VCaP (cell line): ENCODE measurements at regions not wholly inside any gene's neighbourhood (a gene's known extent, or its start where the extent isn't known, plus 50 kb on each side); places are given as distances from the start of the nearest gene placed in this dataset.
A peak's percentile ranks its signal among the peaks of the same experiment; 100 is the strongest.
"Not testable (repeated sequence)": the region's sequence is repeated elsewhere in the genome, so short reads cannot be mapped to it uniquely, and the experiment has no call there.

Experiments
- H3K27ac ChIP-seq: fragments of 450-650 bp; 2 replicates; pipeline ENCODE4 v1.5.1; 2017
- TF ChIP-seq, protein P1 (sequence below): fragments of 450-650 bp; conservative IDR thresholded peaks from 2 replicates; pipeline ENCODE4 v1.5.1; 2017; ENCODE audit warnings: mild to moderate bottlenecking, moderate library complexity

GRCh38 chr14:25349269-25349668 is 299.3 kb upstream of the STXBP6 start:
- TF ChIP-seq, protein P1, sequence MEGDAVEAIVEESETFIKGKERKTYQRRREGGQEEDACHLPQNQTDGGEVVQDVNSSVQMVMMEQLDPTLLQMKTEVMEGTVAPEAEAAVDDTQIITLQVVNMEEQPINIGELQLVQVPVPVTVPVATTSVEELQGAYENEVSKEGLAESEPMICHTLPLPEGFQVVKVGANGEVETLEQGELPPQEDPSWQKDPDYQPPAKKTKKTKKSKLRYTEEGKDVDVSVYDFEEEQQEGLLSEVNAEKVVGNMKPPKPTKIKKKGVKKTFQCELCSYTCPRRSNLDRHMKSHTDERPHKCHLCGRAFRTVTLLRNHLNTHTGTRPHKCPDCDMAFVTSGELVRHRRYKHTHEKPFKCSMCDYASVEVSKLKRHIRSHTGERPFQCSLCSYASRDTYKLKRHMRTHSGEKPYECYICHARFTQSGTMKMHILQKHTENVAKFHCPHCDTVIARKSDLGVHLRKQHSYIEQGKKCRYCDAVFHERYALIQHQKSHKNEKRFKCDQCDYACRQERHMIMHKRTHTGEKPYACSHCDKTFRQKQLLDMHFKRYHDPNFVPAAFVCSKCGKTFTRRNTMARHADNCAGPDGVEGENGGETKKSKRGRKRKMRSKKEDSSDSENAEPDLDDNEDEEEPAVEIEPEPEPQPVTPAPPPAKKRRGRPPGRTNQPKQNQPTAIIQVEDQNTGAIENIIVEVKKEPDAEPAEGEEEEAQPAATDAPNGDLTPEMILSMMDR = no peak
- no peak overlapping the region for H3K27ac ChIP-seq

DNA sequence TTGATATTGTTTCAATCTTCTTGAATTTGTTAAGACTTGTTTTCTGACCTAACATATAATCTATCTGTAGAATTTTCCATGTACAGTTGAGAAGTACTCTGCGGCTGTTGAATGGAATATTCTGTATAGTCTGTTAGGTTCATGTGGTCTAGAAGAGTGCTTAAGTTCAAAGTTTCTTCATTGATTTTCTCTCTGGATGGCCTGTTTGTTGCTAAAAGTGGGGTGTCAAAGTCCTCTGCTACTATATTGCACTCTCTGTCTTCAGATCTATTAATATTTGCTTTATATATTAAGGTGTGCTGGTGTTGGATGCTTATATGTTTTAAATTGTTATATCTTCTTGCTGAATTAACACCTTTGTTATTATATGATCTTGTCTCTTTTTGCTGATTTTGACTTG is 290.9 kb upstream of the STXBP6 start:
- TF ChIP-seq, protein P1 = no peak
- H3K27ac ChIP-seq = no peak overlapping the region

GRCh38 chr14:25322784-25323183 is 272.8 kb upstream of the STXBP6 start:
- TF ChIP-seq, protein P1 = no peak
- no peak overlapping the region for H3K27ac ChIP-seq

- H3K27ac ChIP-seq = not testable (repeated sequence)
These were observed 266.1 kb upstream of the STXBP6 start for GRCh38 chr14:25316007-25316406.

DNA sequence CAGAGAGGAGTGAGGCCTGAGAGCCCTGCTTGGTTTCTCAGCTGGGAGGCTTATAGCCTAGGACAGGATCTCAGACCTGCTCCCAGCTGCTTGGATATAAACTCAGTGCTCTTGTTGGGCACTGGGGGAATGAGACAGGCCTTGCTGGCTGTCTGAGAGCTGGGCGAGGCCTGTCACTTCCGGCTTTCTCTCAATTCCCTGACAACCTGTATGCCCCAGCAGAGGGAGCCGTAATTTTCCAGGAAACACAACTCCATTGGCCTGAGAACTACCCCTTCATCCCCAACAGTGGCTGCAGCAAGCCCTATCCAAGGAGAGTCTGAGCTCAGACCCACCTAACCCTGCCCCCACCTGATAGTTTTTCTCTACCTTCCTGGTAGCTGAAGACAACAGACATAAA is 258.3 kb upstream of the STXBP6 start:
- TF ChIP-seq, protein P1 = peak; percentile 53
- no peak overlapping the region for H3K27ac ChIP-seq

DNA sequence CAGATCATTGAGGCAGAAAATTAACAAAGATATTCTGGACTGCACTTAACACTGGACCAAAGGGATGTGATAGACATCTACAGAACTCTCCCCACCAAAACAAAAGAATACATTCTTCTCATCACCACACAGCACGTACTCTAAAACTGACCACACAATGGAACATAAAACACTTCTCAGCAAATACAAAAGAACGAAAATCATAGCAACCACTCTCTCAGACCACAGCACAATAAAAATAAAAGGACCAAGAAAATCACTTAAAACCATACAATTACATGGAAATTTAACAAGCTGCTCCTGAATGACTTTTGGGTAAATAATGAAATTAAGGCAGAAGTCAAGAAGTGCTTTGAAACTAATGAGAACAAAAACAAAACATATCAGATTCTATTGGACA is 254.0 kb upstream of the STXBP6 start:
- TF ChIP-seq, protein P1 = no peak
- no peak overlapping the region for H3K27ac ChIP-seq

GRCh38 chr14:25298238-25298637 is 248.3 kb upstream of the STXBP6 start:
- no peak overlapping the region for H3K27ac ChIP-seq
- TF ChIP-seq, protein P1 = no peak

DNA sequence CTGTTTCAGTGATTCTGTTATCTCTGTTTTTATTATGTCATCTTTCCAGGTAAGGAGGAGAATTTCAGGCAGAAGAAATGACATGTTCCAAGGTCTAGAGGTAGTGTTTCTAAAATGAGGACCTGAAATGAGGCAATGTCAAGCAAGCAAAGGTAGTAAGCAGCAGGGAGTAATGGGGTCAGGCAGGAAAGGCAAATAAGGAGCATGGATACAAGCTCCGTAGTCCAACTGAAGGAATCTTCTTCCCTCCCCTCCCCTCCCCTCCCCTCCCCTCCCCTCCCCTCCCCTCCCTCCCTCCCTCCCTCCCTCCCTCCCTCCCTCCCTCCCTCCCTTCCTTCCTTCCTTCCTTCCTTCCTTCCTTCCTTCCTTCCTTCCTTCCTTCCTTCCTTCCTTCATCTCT is 240.2 kb upstream of the STXBP6 start:
- H3K27ac ChIP-seq = not testable (repeated sequence)

DNA sequence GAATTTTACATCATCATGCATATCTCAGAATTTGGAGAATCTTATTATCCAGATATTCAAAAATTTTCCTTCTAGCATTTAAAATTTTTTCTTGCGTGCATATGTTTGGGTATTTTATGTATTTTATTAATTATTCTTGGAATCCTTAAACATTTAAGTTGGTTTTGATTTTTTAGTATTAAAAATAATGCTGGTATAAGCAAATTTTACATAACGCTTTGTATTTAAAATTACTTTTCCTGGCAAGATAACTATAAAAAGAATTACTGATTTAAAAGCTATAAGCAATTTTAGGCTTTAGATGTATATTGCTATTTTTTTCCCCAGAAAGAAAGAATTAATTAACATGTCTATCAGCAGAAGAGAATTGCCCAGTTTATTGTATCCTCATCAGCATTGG is 224.6 kb upstream of the STXBP6 start:
- H3K27ac ChIP-seq = no peak overlapping the region
- TF ChIP-seq, protein P1 = no peak
